ENCODE measurements at regions not wholly inside any gene's neighbourhood (a gene's known extent, or its start where the extent isn't known, plus 50 kb on each side); places are given as distances from the start of the nearest gene placed in this dataset.

GRCh38 chr2:41853427-41854191 is 194.2 kb upstream of the PKDCC start:
- Histone ChIP-seq H3K4me3 (ENCODE audit: low read depth, low read length) (no peak overlapping the region), H3K27ac (no peak overlapping the region), H3K27me3 (ENCODE audit: insufficient read depth, low read depth, severe bottlenecking) (no peaks in the 10 kb centered on the region), H3K36me3 (no peaks in the 10 kb centered on the region), H3K9me3 (ENCODE audit: severe bottlenecking) (no peaks in the 10 kb centered on the region)
- DNase-seq, result peak; percentile 63
- peak; percentile 62 for TF ChIP-seq CTCF (IDR thresholded peaks at IDR 0.05; ENCODE audit: low read depth, low read length)

GRCh38 chr2:41854227-41854626 is 193.6 kb upstream of the PKDCC start:
- Histone ChIP-seq H3K36me3 (no peaks in the 10 kb centered on the region), H3K27me3 (ENCODE audit: insufficient read depth, low read depth, severe bottlenecking) (no peaks in the 10 kb centered on the region), H3K27ac (no peak overlapping the region), H3K9me3 (ENCODE audit: severe bottlenecking) (no peaks in the 10 kb centered on the region), H3K4me3 (ENCODE audit: low read depth, low read length) (no peak overlapping the region)
- DNase-seq, result no peak
- no peak for TF ChIP-seq CTCF (IDR thresholded peaks at IDR 0.05; ENCODE audit: low read depth, low read length)

- Histone ChIP-seq H3K36me3 (no peaks in the 10 kb centered on the region), H3K9me3 (ENCODE audit: severe bottlenecking) (no peaks in the 10 kb centered on the region)
- DNase-seq, result no peak
Observed at GRCh38 chr2:41856946-41857345, 190.9 kb upstream of the PKDCC start.

GRCh38 chr2:41859615-41860514 is 188.0 kb upstream of the PKDCC start:
- H3K4me3 ChIP-seq (ENCODE audit: low read depth, low read length), result no peak overlapping the region
- no peak for DNase-seq
- no peak for TF ChIP-seq CTCF (IDR thresholded peaks at IDR 0.05; ENCODE audit: low read depth, low read length)

More at GRCh38 chr2:41856946-41857345, 190.9 kb upstream of the PKDCC start:
- Histone ChIP-seq H3K27ac (no peak overlapping the region), H3K27me3 (ENCODE audit: insufficient read depth, low read depth, severe bottlenecking) (no peaks in the 10 kb centered on the region), H3K4me3 (ENCODE audit: low read depth, low read length) (no peak overlapping the region)
- no peak for TF ChIP-seq CTCF (IDR thresholded peaks at IDR 0.05; ENCODE audit: low read depth, low read length)

GRCh38 chr2:41863062-41863461 is 184.8 kb upstream of the PKDCC start:
- Histone ChIP-seq H3K4me3 (ENCODE audit: low read depth, low read length) (no peak overlapping the region), H3K9me3 (ENCODE audit: severe bottlenecking) (no peaks in the 10 kb centered on the region)

More at GRCh38 chr2:41859615-41860514, 188.0 kb upstream of the PKDCC start:
- Histone ChIP-seq H3K27ac (no peak overlapping the region), H3K36me3 (no peaks in the 10 kb centered on the region), H3K27me3 (ENCODE audit: insufficient read depth, low read depth, severe bottlenecking) (no peaks in the 10 kb centered on the region), H3K9me3 (ENCODE audit: severe bottlenecking) (no peaks in the 10 kb centered on the region)

More at GRCh38 chr2:41863062-41863461, 184.8 kb upstream of the PKDCC start:
- no peak for TF ChIP-seq CTCF (IDR thresholded peaks at IDR 0.05; ENCODE audit: low read depth, low read length)
- no peak for DNase-seq
- Histone ChIP-seq H3K36me3 (no peaks in the 10 kb centered on the region), H3K27ac (no peak overlapping the region), H3K27me3 (ENCODE audit: insufficient read depth, low read depth, severe bottlenecking) (no peaks in the 10 kb centered on the region)
